ENCODE measurements at regions not wholly inside any gene's neighbourhood (a gene's known extent, or its start where the extent isn't known, plus 50 kb on each side); places are given as distances from the start of the nearest gene placed in this dataset.
"Not testable (repeated sequence)": the region's sequence is repeated elsewhere in the genome, so short reads cannot be mapped to it uniquely, and the experiment has no call there.

GRCh38 chr17:79560527-79560926, 50.3 kb downstream of the RBFOX3 start:
- DNase-seq, result no peak

GRCh38 chr17:79559111-79559887, 51.6 kb downstream of the RBFOX3 start:
- DNase-seq, result no peak

GRCh38 chr17:79558091-79558900, 52.6 kb downstream of the RBFOX3 start:
- no peak for DNase-seq

GRCh38 chr17:79557276-79558090, 53.4 kb downstream of the RBFOX3 start:
- no peak for DNase-seq

- DNase-seq, result no peak
Observed at GRCh38 chr17:79556271-79556670, 54.6 kb downstream of the RBFOX3 start.

GRCh38 chr17:79555543-79555942, 55.3 kb downstream of the RBFOX3 start:
- no peak for DNase-seq

- DNase-seq, result not testable (repeated sequence)
Observed at GRCh38 chr17:79554346-79554745, 56.5 kb downstream of the RBFOX3 start.

- DNase-seq, result no peak
Observed at GRCh38 chr17:79552824-79553223, 58.0 kb downstream of the RBFOX3 start.

GRCh38 chr17:79552405-79552804, 58.4 kb downstream of the RBFOX3 start:
- no peak for DNase-seq

GRCh38 chr17:79549141-79549915, 61.5 kb downstream of the RBFOX3 start:
- DNase-seq, result no peak

GRCh38 chr17:79548116-79548515, 62.7 kb downstream of the RBFOX3 start:
- DNase-seq, result no peak

GRCh38 chr17:79547586-79547985, 63.3 kb downstream of the RBFOX3 start:
- no peak for DNase-seq

GRCh38 chr17:79547171-79547570, 63.7 kb downstream of the RBFOX3 start:
- DNase-seq, result not testable (repeated sequence)

GRCh38 chr17:79546386-79546785, 64.5 kb downstream of the RBFOX3 start:
- no peak for DNase-seq

GRCh38 chr17:79545251-79546005, 65.4 kb downstream of the RBFOX3 start:
- no peak for DNase-seq

- DNase-seq, result no peak
Observed at GRCh38 chr17:79544142-79544914, 66.5 kb downstream of the RBFOX3 start.

- DNase-seq, result no peak
Observed at GRCh38 chr17:79543531-79543930, 67.3 kb downstream of the RBFOX3 start.

GRCh38 chr17:79542718-79543117, 68.1 kb downstream of the RBFOX3 start:
- no peak for DNase-seq

GRCh38 chr17:79541056-79541850, 69.6 kb downstream of the RBFOX3 start:
- DNase-seq, result no peak

All from NCI-H774 (cell line).